ENCODE measurements at regions not wholly inside any gene's neighbourhood (a gene's known extent, or its start where the extent isn't known, plus 50 kb on each side); places are given as distances from the start of the nearest gene placed in this dataset.

- Histone ChIP-seq H3K27me3 (replicated peaks in 1 of 7) (no peaks in the 10 kb centered on the region), H3K4me3 (no peak overlapping the region), H3K36me3 (no peaks in the 10 kb centered on the region), H3K9me3 (no peaks in the 10 kb centered on the region), H3K4me1 (no peaks in the 10 kb centered on the region), H3K27ac (no peak overlapping the region)
- intact Hi-C loops (cut with DNase I; ENCODE audit: low total_unique reads), result no loop called here
- DNase-seq, result no peak
- TF ChIP-seq POLR2AphosphoS5 (IDR thresholded peaks at IDR 0.05), result no peak
- TF ChIP-seq CTCF (IDR thresholded peaks at IDR 0.05 in 8 of 11, conservative IDR thresholded peaks at IDR 0.05 in 3 of 11), result no peak
- no peak for TF ChIP-seq POLR2A (IDR thresholded peaks at IDR 0.05)
- WGBS, 5 donors, result 88 to 96% (median 89%) methylated on average over 5 of the region's 5 CpGs
Observed at GRCh38 chr1:87565861-87566260, 237.2 kb downstream of the LMO4 start.

GRCh38 chr1:87568005-87568404 is 239.3 kb downstream of the LMO4 start:
- no peaks in the 10 kb centered on the region for H3K4me1 ChIP-seq
- DNase-seq, result no peak
- H3K27me3 ChIP-seq (replicated peaks in 1 of 7), result no peaks in the 10 kb centered on the region
- H3K4me3 ChIP-seq, result no peak overlapping the region
- H3K27ac ChIP-seq, result no peak overlapping the region
- intact Hi-C loops (cut with DNase I; ENCODE audit: low total_unique reads), result no loop called here
- TF ChIP-seq POLR2AphosphoS5 (IDR thresholded peaks at IDR 0.05) (no peak), POLR2A (IDR thresholded peaks at IDR 0.05) (no peak), CTCF (IDR thresholded peaks at IDR 0.05 in 8 of 11, conservative IDR thresholded peaks at IDR 0.05 in 3 of 11) (no peak)
- no peaks in the 10 kb centered on the region for H3K9me3 ChIP-seq
- 89 to 94% (median 93%) methylated on average over 4 of the region's 4 CpGs for WGBS, 5 donors
- no peaks in the 10 kb centered on the region for H3K36me3 ChIP-seq

GRCh38 chr1:87568911-87569310 is 240.2 kb downstream of the LMO4 start:
- no peak overlapping the region for H3K4me3 ChIP-seq
- no peaks in the 10 kb centered on the region for H3K9me3 ChIP-seq
- H3K27ac ChIP-seq, result no peak overlapping the region
- WGBS, 5 donors, result 61 to 81% (median 74%) methylated on average over 3 of the region's 3 CpGs
- intact Hi-C loops (cut with DNase I; ENCODE audit: low total_unique reads), result no loop called here
- H3K27me3 ChIP-seq (replicated peaks in 1 of 7), result no peaks in the 10 kb centered on the region
- TF ChIP-seq CTCF (IDR thresholded peaks at IDR 0.05 in 8 of 11, conservative IDR thresholded peaks at IDR 0.05 in 3 of 11), result no peak
- TF ChIP-seq POLR2AphosphoS5 (IDR thresholded peaks at IDR 0.05), result no peak
- H3K36me3 ChIP-seq, result no peaks in the 10 kb centered on the region
- no peaks in the 10 kb centered on the region for H3K4me1 ChIP-seq
- no peak for DNase-seq

GRCh38 chr1:87572008-87572407 is 243.3 kb downstream of the LMO4 start:
- H3K4me3 ChIP-seq, result no peak overlapping the region
- H3K9me3 ChIP-seq, result no peaks in the 10 kb centered on the region
- intact Hi-C loops (cut with DNase I; ENCODE audit: low total_unique reads), result no loop called here
- TF ChIP-seq POLR2A (IDR thresholded peaks at IDR 0.05) (no peak), POLR2AphosphoS5 (IDR thresholded peaks at IDR 0.05) (no peak), CTCF (IDR thresholded peaks at IDR 0.05 in 8 of 11, conservative IDR thresholded peaks at IDR 0.05 in 3 of 11) (no peak)
- no peaks in the 10 kb centered on the region for H3K27me3 ChIP-seq (replicated peaks in 1 of 7)
- no peaks in the 10 kb centered on the region for H3K4me1 ChIP-seq
- DNase-seq, result no peak
- no peak overlapping the region for H3K27ac ChIP-seq
- no peaks in the 10 kb centered on the region for H3K36me3 ChIP-seq
- 82 to 93% (median 85%) methylated on average over 4 of the region's 4 CpGs for WGBS, 5 donors
